GM21526 (cell line): ENCODE measurements at regions not wholly inside any gene's neighbourhood (a gene's known extent, or its start where the extent isn't known, plus 50 kb on each side); places are given as distances from the start of the nearest gene placed in this dataset.
"Not testable (repeated sequence)": the region's sequence is repeated elsewhere in the genome, so short reads cannot be mapped to it uniquely, and the experiment has no call there.

Experiments used
- ATAC-seq: cut with Tn5 transposase; IDR thresholded peaks from one replicate; pipeline ENCODE4 v1.9.1; 2021; ENCODE audit warnings: moderate library complexity; ENCODE audit not compliant: unreplicated experiment, low FRiP score

GRCh38 chr9:78437806-78438205 is 140.9 kb downstream of the PSAT1 start:
- no peak for ATAC-seq

- ATAC-seq: no peak
These were observed 141.3 kb downstream of the PSAT1 start for GRCh38 chr9:78438211-78438610.

DNA sequence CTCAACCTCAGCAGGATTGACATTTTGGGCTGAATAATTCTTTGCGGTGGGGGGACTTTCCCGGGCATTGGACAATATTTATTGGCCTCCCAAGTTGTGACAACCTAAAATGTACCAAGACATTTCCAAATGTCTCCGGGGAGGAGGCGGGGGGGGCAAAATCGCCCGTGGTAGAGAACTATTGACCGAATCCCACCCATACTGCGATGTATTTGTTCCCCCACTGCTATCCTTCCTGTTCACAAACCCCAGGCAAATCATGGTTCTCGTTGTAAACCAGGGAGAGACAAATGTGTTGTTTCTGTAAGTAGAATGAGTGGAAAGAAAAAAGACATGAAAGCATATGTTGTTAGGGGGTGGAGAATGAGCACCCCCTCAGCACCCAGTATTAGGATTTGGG is 141.9 kb downstream of the PSAT1 start:
- ATAC-seq: no peak

DNA sequence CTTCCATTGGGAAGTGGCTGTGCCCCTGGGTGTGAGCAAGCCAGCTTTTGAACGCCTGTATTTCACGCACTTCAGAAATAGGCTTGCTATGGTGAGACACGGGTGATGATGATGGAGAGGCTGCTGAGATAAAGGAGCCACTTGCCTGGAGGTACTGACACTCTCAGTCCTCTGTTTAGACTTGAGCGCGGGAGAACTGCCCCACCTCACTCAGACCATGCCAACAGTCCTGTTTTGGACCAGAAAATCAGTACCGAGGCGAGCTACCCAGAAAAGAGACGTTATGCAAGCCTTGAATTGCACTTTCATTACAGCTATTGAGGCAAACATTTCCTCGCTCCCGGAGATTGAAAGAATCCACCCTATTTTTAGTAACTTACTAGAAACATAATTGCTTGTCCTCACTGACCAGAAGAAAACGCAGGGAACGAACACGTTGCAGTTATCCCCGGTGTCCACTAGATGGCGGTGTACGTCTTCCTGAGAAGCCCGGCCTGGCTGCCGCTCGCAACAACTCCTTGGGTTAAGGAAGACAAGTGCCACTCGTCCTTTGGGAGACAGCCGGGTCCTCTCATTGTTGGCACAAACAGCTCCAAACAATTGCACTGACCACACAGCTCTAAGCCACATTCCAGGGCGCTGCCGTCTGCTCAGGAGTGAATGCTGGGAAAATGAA is 142.4 kb downstream of the PSAT1 start:
- ATAC-seq: no peak

DNA sequence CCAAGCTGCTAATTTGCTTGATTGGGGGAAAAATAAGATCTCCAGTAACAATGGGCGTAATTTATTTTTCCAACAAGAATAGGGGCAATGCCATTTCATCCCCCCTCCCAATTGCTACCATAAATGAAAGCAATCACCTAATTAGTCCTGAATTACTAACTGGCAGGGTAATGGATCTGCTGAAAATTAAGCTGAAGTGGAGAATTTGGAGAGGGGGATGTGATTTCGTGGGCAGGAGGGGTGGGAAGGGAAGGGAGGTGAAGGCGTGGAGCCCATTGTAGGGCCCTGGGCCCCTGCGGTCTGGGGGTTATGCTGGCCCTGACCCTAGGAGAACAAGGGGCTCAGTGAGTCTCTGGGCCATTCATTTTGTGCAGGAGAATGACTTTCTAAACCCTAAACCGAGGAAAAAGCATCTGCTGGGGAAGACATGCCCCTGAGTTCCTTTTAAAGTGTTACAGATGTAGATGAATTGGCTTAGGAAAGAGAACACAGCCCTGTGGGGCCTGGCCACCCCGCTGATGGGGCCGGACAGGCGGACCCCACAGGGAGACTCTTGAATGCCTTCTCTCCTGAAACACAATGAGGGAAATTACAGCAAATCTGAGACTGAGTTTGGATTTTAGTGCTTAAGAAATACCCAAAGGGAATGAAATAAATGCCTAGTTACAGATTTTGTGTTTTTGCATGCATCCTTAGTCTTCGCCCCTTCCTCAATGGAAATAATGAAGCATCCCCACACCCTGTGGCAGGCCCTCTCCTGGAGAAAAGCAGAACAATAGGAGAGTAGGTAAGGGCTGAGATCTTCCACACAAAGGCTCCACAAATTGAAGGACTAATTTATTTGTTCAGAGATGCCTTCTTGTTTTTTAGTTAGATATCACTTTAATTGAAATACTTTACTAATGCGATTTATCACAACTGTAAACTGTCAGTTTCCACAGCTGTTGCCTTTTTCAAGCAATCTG is 143.2 kb downstream of the PSAT1 start:
- no peak for ATAC-seq

DNA sequence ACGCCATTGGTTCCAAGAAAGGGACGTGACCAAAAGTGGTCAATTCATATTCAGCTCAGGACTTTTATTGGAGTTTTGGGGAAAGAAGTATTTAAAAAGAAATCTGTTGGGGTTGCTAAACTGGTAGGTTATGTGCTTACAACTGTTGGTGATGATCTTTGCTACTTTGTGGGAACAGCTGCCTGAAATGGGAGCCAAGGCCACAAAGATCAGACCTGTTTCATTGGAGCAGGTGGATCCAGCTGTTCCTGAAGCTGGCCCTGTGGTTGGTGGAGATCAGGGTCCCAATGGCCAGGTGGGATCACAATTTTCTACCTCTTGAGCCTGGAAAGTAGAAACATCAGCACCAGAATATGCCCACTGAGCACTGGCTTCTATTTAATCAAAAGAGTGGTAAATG is 144.5 kb downstream of the PSAT1 start:
- ATAC-seq: no peak

DNA sequence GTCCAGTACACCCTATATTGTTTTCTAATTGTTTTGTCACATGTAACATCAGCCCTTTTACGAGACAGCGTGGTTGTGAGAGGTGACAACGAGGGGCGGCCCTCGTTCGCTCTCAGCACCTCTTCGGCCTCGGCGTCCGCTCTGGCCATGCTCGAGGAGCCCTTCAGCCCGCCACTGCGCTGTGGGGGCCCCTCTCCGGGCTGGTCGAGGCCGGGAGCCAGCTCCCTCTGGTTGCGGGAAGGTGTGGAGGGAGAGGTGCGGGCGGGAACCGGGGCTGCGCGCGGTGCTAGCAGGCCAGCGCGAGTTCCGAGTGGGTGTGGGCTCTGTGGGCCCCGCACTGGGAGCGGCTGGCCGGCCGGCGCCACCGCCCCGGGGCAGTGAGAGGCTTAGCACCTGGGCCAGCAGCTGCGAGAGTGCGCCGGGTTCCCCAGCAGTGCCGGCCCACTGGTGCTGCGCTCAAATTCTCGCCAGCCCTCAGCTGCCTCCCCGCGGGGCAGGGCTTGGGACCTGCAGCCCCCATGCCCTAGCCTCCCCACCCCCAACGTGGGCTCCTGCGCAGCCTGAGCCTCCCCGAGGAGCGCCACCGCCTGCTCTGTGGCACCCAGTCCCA is 145.0 kb downstream of the PSAT1 start:
- no peak for ATAC-seq

- ATAC-seq: not testable (repeated sequence)
These were observed 145.7 kb downstream of the PSAT1 start for GRCh38 chr9:78442577-78442976.

DNA sequence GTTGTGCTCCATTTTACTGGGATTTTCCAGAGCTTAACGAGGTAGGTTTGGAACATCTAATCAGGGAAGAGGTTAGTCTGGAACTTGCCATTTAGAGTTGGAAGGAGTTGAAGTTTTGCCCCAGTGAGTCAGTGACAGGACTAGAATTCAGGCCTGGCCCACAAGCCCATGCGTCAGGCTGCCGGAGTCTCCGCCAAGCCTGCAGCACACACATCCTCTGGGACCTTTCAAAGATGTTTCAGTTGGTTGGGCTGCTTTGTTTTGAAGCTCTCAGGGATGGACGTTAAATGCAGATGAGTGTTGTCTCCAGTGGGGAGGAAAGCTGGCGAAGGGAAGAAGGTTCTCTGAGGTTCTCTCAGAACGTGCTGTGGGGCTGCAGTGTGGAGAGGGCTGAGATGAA is 147.0 kb downstream of the PSAT1 start:
- no peak for ATAC-seq

DNA sequence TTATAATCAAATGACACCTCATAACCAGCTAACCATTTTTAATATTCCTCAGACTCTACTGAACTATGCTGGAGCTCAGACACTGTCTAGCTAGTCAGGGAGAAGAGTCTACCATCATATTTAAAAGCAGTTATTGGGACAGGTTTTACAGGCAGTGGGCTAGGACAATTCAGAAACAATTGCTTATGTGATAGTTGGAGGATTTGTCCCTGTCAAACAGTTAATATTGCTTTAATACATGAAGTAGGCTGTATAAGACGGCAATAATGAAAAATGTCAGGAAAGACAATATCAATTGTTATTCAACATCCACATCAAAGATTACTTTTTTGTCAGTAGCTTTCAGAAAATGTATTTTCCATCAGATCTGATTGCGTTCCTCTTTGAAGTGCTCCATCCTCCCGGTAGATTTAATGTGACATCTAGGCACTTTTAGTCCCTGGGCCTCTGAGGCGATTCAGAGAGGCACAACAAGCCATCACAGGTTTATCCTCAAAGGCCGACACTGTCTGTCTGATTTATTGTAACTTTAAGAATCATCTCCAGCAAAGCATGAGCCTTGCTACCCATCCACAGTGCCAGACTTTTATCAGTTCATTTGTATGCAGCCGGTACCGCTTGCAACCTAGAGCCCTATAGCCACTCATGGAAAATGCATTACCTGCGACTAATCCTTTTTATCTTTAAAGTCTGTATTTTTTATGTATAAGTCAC is 152.2 kb downstream of the PSAT1 start:
- ATAC-seq: no peak

DNA sequence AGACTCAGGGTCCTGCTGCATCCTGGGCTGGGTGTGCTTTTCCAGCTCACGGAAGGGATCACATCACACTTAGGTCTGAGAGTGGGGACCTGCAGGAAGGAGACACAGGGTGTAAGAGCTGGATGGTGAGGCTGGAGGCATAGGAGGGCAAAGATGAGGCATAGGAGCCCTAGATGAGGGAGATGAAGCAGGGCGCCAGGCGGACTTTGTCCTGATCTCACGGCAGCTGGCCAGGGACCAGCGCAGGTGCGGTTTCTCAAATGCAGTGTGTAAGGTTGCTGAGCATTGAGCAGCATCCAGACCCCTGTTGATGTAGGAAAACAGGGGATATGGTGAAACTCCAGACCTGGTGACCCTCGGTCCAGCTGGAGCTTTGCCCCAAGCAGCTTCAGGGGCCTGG is 156.5 kb downstream of the PSAT1 start:
- ATAC-seq: no peak

- ATAC-seq: no peak
These were observed 165.7 kb downstream of the PSAT1 start for GRCh38 chr9:78462611-78463010.

GRCh38 chr9:78463750-78464149 is 166.8 kb downstream of the PSAT1 start:
- ATAC-seq: no peak

DNA sequence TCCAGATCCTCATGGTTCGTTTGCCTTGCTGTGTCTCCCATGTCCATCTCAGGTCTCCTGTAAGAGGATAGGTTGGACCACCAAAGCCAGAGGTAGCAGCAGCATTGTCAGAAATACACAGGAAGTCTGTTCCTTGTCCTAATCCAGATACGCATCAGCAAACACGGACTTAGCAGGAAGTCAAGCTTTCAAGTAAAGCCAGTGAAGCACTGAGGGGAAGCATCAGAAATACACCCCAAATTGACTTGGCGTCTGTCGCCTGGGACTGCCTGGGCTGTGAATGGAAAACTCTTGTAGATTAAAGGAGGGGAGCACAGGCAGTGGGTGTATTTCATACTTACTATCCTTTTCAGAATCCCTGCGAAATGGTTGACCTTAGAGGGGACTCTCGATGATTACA is 171.3 kb downstream of the PSAT1 start:
- ATAC-seq: no peak

DNA sequence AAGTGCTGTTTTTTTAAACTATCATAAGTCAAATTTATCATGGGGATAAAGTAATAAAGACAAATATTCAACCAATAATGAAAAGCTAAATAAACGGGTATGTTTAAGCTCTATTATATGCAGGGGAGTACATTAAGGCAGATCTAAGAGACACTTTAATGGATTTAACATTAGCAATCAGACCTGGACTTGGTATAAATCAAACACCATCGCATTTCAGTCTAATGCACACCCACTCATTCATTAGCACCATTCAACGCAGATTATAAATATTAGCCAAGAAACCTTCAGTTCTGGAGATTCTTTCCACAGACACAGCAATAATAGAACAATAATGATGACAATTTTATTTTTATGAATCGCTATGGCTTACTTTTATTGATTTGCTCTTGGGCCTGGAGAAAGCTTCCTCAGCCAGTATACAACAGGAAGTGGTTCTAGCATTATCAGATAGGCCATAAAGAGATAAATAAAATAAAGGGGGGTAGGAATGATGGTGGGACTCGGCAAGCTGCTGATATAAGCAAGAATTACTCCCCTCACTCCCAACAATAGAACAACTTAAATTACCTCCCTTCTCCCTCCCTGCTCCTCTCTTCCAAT is 172.2 kb downstream of the PSAT1 start:
- ATAC-seq: no peak

DNA sequence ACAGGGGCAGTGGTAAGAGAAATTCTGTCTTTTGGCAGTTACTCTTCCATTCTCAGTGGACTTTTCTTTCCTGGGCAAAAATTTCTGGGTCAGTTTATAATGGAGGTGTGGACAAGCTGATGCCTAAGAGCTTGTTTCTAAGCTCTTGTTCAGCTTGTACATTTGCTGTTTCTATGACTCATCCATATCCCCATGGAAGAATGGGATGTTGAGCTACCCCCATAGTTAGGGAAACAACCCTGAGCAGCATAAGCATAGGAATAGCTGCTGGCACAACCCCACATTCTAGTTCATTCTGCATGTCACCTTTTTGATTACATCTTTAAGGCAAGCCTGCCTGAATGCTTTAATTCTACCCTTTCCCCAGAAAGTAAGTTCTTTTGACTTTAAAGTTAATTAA is 173.3 kb downstream of the PSAT1 start:
- no peak for ATAC-seq

DNA sequence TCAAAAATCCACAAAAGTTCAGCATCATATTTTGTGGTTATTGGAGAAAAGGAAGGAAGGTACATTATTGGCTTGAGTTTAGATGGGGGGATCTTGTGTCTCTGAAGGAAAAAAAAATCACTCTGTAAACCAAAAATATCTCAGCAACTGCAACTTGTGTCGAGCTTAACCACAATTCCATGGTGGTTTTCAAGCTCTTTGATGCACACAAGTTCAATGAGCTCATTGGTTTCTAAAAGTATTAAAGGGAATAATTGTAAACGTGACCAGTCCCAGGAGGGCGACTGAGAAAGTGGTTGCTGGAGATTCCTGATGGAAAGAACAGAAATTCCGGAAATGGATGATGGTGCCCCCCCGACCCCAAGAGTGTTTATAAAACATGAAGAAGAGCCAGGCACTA is 173.8 kb downstream of the PSAT1 start:
- ATAC-seq: no peak

- ATAC-seq: no peak
These were observed 175.2 kb downstream of the PSAT1 start for GRCh38 chr9:78472111-78472510.

DNA sequence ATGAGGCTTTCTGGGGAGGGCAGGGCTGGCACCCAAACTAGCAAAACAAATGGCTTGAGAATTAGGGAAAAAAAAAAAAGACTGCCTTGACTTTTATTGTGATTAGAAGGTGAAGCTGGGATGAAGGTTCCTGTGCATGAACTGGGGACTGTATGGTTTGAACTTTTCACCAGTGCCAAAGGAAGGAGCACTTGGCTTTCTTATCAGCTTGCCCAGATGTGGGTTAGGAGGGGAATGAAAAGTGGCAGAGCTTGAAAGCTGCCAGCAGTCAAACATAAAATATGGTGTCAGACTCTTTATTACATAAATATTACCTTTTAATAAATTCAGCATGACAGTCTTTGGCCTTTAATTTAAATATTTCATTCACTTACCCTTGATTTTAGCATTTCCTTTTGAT is 182.5 kb downstream of the PSAT1 start:
- no peak for ATAC-seq

DNA sequence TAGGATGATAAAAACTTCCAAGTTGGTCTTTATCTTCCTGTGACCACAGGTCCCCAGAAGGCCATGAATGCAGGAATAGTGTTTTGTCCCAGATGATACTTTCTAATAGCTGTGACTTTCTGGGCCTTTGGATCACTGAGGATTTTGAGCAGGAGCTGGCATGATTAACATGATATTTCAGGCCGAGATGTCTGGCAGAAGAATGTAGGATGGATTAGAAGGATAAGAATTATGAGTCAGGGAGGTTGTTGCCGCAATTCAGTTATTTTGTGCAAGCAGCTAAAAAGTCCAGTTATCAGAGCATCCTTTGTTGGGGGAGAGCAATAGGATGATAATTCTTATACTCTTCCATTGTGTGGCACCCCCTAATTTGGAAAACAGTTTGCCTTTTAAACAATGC is 189.7 kb downstream of the PSAT1 start:
- ATAC-seq: no peak
